ENCODE measurements at regions not wholly inside any gene's neighbourhood (a gene's known extent, or its start where the extent isn't known, plus 50 kb on each side); places are given as distances from the start of the nearest gene placed in this dataset.

DNA sequence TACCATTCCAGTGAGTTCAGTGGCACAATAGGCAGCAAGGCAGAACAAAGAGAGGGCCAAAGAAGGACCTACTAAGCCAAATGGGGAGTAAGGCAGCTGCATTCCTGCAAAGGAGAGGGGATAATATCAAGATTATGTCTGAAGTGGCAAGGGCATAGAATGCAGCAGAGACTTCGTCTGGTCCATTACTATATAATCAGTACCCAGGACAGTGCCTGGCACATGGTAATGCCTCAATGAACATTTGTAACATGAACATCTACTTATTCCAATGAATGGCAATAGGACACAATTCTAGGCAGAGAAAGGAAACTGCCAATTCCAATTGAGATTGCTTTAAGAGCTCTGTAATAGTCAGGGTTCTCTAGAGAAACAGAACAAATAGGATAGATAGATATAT, 82.1 kb upstream of the STAC start:
- TF ChIP-seq POU6F1 (CRISPR knock-in tag; IDR thresholded peaks at IDR 0.05; ENCODE audit: borderline replicate concordance, low read depth) (no peak), TCF4 (CRISPR knock-in tag; IDR thresholded peaks at IDR 0.05; ENCODE audit: borderline replicate concordance) (no peak), ESRRG (CRISPR knock-in tag; IDR thresholded peaks at IDR 0.05) (no peak), ZFP3 (CRISPR knock-in tag; IDR thresholded peaks at IDR 0.05) (no peak), BACH2 (CRISPR knock-in tag; IDR thresholded peaks at IDR 0.05; ENCODE audit: borderline replicate concordance) (no peak), CSRNP3 (CRISPR knock-in tag; IDR thresholded peaks at IDR 0.05) (no peak), CSDC2 (CRISPR knock-in tag; IDR thresholded peaks at IDR 0.05) (no peak), RARB (CRISPR knock-in tag; IDR thresholded peaks at IDR 0.05) (no peak), ZFP30 (CRISPR knock-in tag; IDR thresholded peaks at IDR 0.05) (no peak), PPARA (CRISPR knock-in tag; IDR thresholded peaks at IDR 0.05; ENCODE audit: borderline replicate concordance) (no peak), ZNF565 (CRISPR knock-in tag; conservative IDR thresholded peaks at IDR 0.05; ENCODE audit: low read depth) (no peak), PATZ1 (CRISPR knock-in tag; IDR thresholded peaks at IDR 0.05; ENCODE audit: borderline replicate concordance) (no peak), ARNTL (CRISPR knock-in tag; IDR thresholded peaks at IDR 0.05; ENCODE audit: borderline replicate concordance, low read depth) (no peak)
